HL-60 (cell line): ENCODE measurements at regions not wholly inside any gene's neighbourhood (a gene's known extent, or its start where the extent isn't known, plus 50 kb on each side); places are given as distances from the start of the nearest gene placed in this dataset.

Experiments
- DNase-seq, 2 experiments: peaks; one replicate each; pipeline ENCODE4 v3.0.0-alpha.2; 2010 to 2020; ENCODE audit warnings: low read depth in 1 of 2, low spot score in 1 of 2
- H3K27ac ChIP-seq: fragments of 250-450 bp; sonication (Bioruptor Pico); replicated peaks from 2 replicates; pipeline ENCODE4 v1.5.1; 2020; ENCODE audit warnings: mild to moderate bottlenecking, moderate library complexity
- H3K27me3 ChIP-seq: fragments of 250-450 bp; sonication (Bioruptor Pico); 2 replicates; pipeline ENCODE4 v1.5.1; 2021; ENCODE audit warnings: mild to moderate bottlenecking, moderate library complexity; ENCODE audit not compliant: insufficient read depth, poor library complexity, severe bottlenecking
- H3K4me3 ChIP-seq: replicated peaks from 2 replicates; pipeline ENCODE4 v1.5.1; 2011; ENCODE audit warnings: mild to moderate bottlenecking, control low read depth, low read length; ENCODE audit not compliant: insufficient read depth
- GABPA ChIP-seq: IDR thresholded peaks from 2 replicates; pipeline ENCODE4 v1.6.1; 2012; ENCODE audit warnings: low read depth
- POLR2AphosphoS5 ChIP-seq: IDR thresholded peaks from 2 replicates; pipeline ENCODE4 v1.6.1; 2012; ENCODE audit warnings: low read depth
- REST ChIP-seq: IDR thresholded peaks from 2 replicates; pipeline ENCODE4 v1.6.1; 2012; ENCODE audit warnings: low read depth; ENCODE audit not compliant: insufficient replicate concordance
- SPI1 ChIP-seq: IDR thresholded peaks from 2 replicates; pipeline ENCODE4 v1.6.1; 2012; ENCODE audit warnings: low read depth, mild to moderate bottlenecking, borderline replicate concordance
- TF ChIP-seq, protein P1 (sequence below): IDR thresholded peaks from one replicate; pipeline ENCODE4 v1.5.1; 2011; ENCODE audit warnings: low read length, control low read depth, inconsistent platforms; ENCODE audit not compliant: insufficient read depth

- no peak for DNase-seq
- TF ChIP-seq, protein P1, sequence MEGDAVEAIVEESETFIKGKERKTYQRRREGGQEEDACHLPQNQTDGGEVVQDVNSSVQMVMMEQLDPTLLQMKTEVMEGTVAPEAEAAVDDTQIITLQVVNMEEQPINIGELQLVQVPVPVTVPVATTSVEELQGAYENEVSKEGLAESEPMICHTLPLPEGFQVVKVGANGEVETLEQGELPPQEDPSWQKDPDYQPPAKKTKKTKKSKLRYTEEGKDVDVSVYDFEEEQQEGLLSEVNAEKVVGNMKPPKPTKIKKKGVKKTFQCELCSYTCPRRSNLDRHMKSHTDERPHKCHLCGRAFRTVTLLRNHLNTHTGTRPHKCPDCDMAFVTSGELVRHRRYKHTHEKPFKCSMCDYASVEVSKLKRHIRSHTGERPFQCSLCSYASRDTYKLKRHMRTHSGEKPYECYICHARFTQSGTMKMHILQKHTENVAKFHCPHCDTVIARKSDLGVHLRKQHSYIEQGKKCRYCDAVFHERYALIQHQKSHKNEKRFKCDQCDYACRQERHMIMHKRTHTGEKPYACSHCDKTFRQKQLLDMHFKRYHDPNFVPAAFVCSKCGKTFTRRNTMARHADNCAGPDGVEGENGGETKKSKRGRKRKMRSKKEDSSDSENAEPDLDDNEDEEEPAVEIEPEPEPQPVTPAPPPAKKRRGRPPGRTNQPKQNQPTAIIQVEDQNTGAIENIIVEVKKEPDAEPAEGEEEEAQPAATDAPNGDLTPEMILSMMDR, result no peak
- TF ChIP-seq GABPA (no peak), REST (no peak), SPI1 (no peak), POLR2AphosphoS5 (no peak)
- no peak overlapping the region for H3K4me3 ChIP-seq
- no peaks in the 10 kb centered on the region for H3K27me3 ChIP-seq
- no peak overlapping the region for H3K27ac ChIP-seq
Observed at GRCh38 chr4:140227286-140227685, 73.3 kb upstream of the MAML3 start.

- no peak overlapping the region for H3K27ac ChIP-seq
- TF ChIP-seq SPI1, result no peak
- no peak for TF ChIP-seq POLR2AphosphoS5
- no peak for TF ChIP-seq GABPA
- TF ChIP-seq, protein P1, result no peak
- no peak for TF ChIP-seq REST
- no peak for DNase-seq
Observed at GRCh38 chr4:140223056-140223810, 69.2 kb upstream of the MAML3 start.

GRCh38 chr4:140222171-140222570, 68.2 kb upstream of the MAML3 start:
- DNase-seq, result no peak
- Histone ChIP-seq H3K4me3 (no peak overlapping the region), H3K27me3 (no peaks in the 10 kb centered on the region), H3K27ac (no peak overlapping the region)
- TF ChIP-seq POLR2AphosphoS5, result no peak
- TF ChIP-seq, protein P1, result no peak
- TF ChIP-seq GABPA, result no peak
- no peak for TF ChIP-seq REST
- no peak for TF ChIP-seq SPI1

More at GRCh38 chr4:140223056-140223810, 69.2 kb upstream of the MAML3 start:
- H3K27me3 ChIP-seq, result no peaks in the 10 kb centered on the region
- H3K4me3 ChIP-seq, result no peak overlapping the region
